Keratinocyte (primary cell): ENCODE measurements at regions not wholly inside any gene's neighbourhood (a gene's known extent, or its start where the extent isn't known, plus 50 kb on each side); places are given as distances from the start of the nearest gene placed in this dataset.

Experiments used
- DNase-seq: peaks from one replicate; pipeline ENCODE4 v3.0.0-alpha.2; 2011; ENCODE audit warnings: low read depth, missing footprints, low spot score
- FAIRE-seq: peaks from 2 replicates; lab custom pipeline; 2011; peaks lifted over from hg19 to GRCh38; lab: Jason Lieb, UNC
- H2AFZ ChIP-seq: 2 replicates; pipeline ENCODE4 v1.6.0; 2012; ENCODE audit warnings: low read length, control low read depth, inconsistent platforms; ENCODE audit not compliant: control insufficient read depth
- H3K27ac ChIP-seq: 2 replicates; pipeline ENCODE4 v1.5.1; 2011; ENCODE audit warnings: low read length; ENCODE audit not compliant: control insufficient read depth, insufficient read depth
- H3K27me3 ChIP-seq: 3 replicates; pipeline ENCODE4 v1.6.0; 2011; ENCODE audit warnings: low read length; ENCODE audit not compliant: control insufficient read depth, insufficient read depth; ENCODE audit errors: extremely low read depth
- H3K36me3 ChIP-seq, 2 experiments: 2 replicates in 1 of 2; 3 replicates in 1 of 2; pipeline ENCODE4 v1.5.1; 2011; ENCODE audit warnings: low read length in 2 of 2, mild to moderate bottlenecking in 1 of 2; ENCODE audit not compliant: control insufficient read depth in 2 of 2, insufficient read depth in 2 of 2; ENCODE audit errors: extremely low read depth in 1 of 2
- H3K4me1 ChIP-seq: 3 replicates; pipeline ENCODE4 v1.5.1; 2011; ENCODE audit warnings: low read length; ENCODE audit not compliant: control insufficient read depth, insufficient read depth; ENCODE audit errors: extremely low read depth
- H3K4me2 ChIP-seq: 3 replicates; pipeline ENCODE4 v1.6.0; 2011; ENCODE audit warnings: low read depth, low read length; ENCODE audit not compliant: control insufficient read depth, insufficient read depth; ENCODE audit errors: extremely low read depth
- H3K4me3 ChIP-seq, 3 experiments: fragments of 200-600 bp in 1 of 3; sonication (generic) in 1 of 3; 2 replicates in 2 of 3; 3 replicates in 1 of 3; pipeline ENCODE4 v1.5.1; 2011 to 2016; ENCODE audit warnings: low read length in 3 of 3, mild to moderate bottlenecking in 3 of 3, control low read depth in 2 of 3, inconsistent platforms in 1 of 3, low read depth in 1 of 3, mixed read lengths in 1 of 3, mixed run types in 1 of 3, moderate library complexity in 1 of 3; ENCODE audit not compliant: control insufficient read depth in 2 of 3, insufficient read depth in 2 of 3; ENCODE audit errors: extremely low read depth in 1 of 3
- H3K79me2 ChIP-seq: 2 replicates; pipeline ENCODE4 v1.6.0; 2012; ENCODE audit warnings: low read length; ENCODE audit not compliant: control insufficient read depth, insufficient read depth
- H3K9ac ChIP-seq: 3 replicates; pipeline ENCODE4 v1.6.0; 2011; ENCODE audit warnings: low read length; ENCODE audit not compliant: control insufficient read depth, insufficient read depth; ENCODE audit errors: extremely low read depth
- H3K9me1 ChIP-seq: 3 replicates; pipeline ENCODE4 v1.6.0; 2011; ENCODE audit warnings: low read length; ENCODE audit not compliant: control insufficient read depth, insufficient read depth; ENCODE audit errors: extremely low read depth
- H3K9me3 ChIP-seq: 2 replicates; pipeline ENCODE4 v1.5.1; 2012; ENCODE audit warnings: low read depth, low read length; ENCODE audit not compliant: control insufficient read depth
- H4K20me1 ChIP-seq: 3 replicates; pipeline ENCODE4 v1.6.0; 2011; ENCODE audit warnings: low read length; ENCODE audit not compliant: control insufficient read depth, insufficient read depth; ENCODE audit errors: extremely low read depth
- CTCF ChIP-seq, 3 experiments: IDR thresholded peaks in 1 of 3; conservative IDR thresholded peaks in 1 of 3; optimal IDR thresholded peaks in 1 of 3; 2 replicates in 2 of 3; 3 replicates in 1 of 3; pipeline versions ENCODE3 to v1.5.1; 2011; ENCODE audit warnings: low read length in 3 of 3, mild to moderate bottlenecking in 3 of 3, moderate library complexity in 2 of 3, control low read depth in 1 of 3, inconsistent platforms in 1 of 3; ENCODE audit not compliant: insufficient read depth in 2 of 3; ENCODE audit errors: extremely low read depth in 1 of 3
- EZH2 ChIP-seq: IDR thresholded peaks from one replicate; pipeline ENCODE4 v1.6.1; 2012; ENCODE audit warnings: inconsistent platforms, mild to moderate bottlenecking, low read length, moderate library complexity
- dilution Hi-C: fragments of 300-500 bp; cut with MboI; formaldehyde crosslinking; loops from one replicate; pipeline ENCODE4 v1.7.0; 2020; ENCODE audit warnings: low sequenced_read_pairs; ENCODE audit not compliant: extremely low pct_ligation_motif_present

DNA sequence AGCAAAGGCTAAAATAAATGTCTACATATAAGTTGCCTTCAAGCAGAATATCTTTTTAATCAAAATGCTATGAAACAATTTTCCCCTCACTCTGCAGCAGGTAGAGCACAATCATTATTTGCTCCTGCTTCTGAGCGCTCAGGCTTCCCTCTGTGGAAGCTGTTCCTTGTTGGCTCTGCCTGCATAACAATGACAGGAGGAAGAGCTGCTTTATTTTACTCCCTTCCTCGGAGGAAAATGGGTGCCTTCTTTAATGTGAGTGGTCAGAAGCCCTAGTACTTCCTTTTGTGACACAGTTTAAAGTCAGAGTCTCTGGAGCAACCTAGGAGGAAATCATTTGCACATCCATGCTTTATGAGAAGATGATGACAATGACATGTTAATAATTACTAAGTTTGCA is 492.1 kb downstream of the CDH8 start:
- no peak overlapping the region for H2AFZ ChIP-seq
- no peaks in the 10 kb centered on the region for H3K27me3 ChIP-seq
- no peaks in the 10 kb centered on the region for H3K79me2 ChIP-seq
- no peaks in the 10 kb centered on the region for H3K9me3 ChIP-seq
- H3K27ac ChIP-seq = no peak overlapping the region
- FAIRE-seq (no peak), DNase-seq (no peak)
- no peaks in the 10 kb centered on the region for H3K4me1 ChIP-seq
- no peak overlapping the region for H3K4me3 ChIP-seq
- no peak overlapping the region for H3K9ac ChIP-seq
- H4K20me1 ChIP-seq = no peaks in the 10 kb centered on the region
- no peak overlapping the region for H3K4me2 ChIP-seq
- H3K9me1 ChIP-seq = no peaks in the 10 kb centered on the region
- dilution Hi-C loops = no loop called here
- no peaks in the 10 kb centered on the region for H3K36me3 ChIP-seq
- TF ChIP-seq CTCF (optimal IDR thresholded peaks at IDR 0.05 in 1 of 3, IDR thresholded peaks at IDR 0.05 in 1 of 3, conservative IDR thresholded peaks at IDR 0.05 in 1 of 3; ENCODE audit: extremely low read depth in 1 of 3, insufficient read depth in 2 of 3, low read length in 3 of 3) = no peak

DNA sequence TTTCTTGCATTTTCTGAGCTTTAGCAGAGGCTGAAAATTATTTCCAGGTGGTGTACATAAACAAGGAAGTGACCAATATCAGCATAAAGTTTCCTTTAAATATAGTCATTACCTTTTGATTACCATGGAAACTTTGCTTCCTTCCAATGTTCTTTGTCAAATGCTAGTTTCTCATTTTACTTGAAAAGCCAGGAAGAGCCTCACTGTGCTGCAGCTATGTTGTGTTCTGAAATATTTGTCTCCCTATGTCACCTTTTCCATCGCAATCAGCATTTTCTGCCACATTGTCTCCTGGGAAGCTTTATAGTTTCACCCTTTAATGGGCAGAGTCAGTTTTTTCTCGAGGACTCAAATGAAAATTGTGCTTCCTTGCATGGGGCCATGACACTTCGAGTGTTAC is 496.0 kb downstream of the CDH8 start:
- no peaks in the 10 kb centered on the region for H4K20me1 ChIP-seq
- no peak overlapping the region for H3K4me2 ChIP-seq
- H3K9me1 ChIP-seq = no peaks in the 10 kb centered on the region
- no peaks in the 10 kb centered on the region for H3K79me2 ChIP-seq
- H3K4me1 ChIP-seq = no peaks in the 10 kb centered on the region
- no peak for DNase-seq
- no peaks in the 10 kb centered on the region for H3K9me3 ChIP-seq
- dilution Hi-C loops = no loop called here
- H2AFZ ChIP-seq = no peak overlapping the region
- no peak for TF ChIP-seq CTCF (optimal IDR thresholded peaks at IDR 0.05 in 1 of 3, IDR thresholded peaks at IDR 0.05 in 1 of 3, conservative IDR thresholded peaks at IDR 0.05 in 1 of 3; ENCODE audit: extremely low read depth in 1 of 3, insufficient read depth in 2 of 3, low read length in 3 of 3)
- TF ChIP-seq EZH2 = no peak
- H3K27ac ChIP-seq = no peak overlapping the region
- H3K9ac ChIP-seq = no peak overlapping the region
- FAIRE-seq = no peak
- H3K36me3 ChIP-seq = no peaks in the 10 kb centered on the region
- no peak overlapping the region for H3K4me3 ChIP-seq
- no peaks in the 10 kb centered on the region for H3K27me3 ChIP-seq
